GM10266 (cell line): ENCODE measurements at regions not wholly inside any gene's neighbourhood (a gene's known extent, or its start where the extent isn't known, plus 50 kb on each side); places are given as distances from the start of the nearest gene placed in this dataset.

Experiments used
- DNase-seq: peaks from one replicate; pipeline ENCODE4 v3.0.0; 2012; ENCODE audit errors: extremely low spot score
- TF ChIP-seq, protein P1 (sequence below): IDR thresholded peaks from 2 replicates; pipeline ENCODE4 v1.5.1; 2012; ENCODE audit warnings: mild to moderate bottlenecking, low read depth; ENCODE audit not compliant: control insufficient read depth, insufficient read depth; ENCODE audit errors: missing control alignments

DNA sequence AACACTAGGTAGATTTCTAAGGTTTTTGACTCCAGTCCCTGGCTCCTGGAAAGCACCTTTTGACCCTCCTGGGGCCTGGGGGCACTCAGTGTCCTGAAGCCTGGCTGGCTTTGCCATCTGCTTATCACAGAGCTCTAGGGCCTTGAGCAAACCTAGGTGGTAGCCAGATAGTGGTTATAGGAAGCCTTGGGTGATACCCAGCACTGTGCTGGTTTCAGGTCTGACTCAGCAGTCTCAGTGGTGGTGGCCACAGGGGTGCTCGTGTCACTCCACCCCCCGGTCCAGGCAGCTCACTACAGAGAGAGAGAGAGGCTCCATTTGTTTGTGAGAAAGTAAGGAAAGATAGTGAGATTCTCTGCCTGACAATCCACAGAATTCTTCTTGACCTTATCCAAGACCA lies 195.8 kb upstream of the ZFP42 start:
- TF ChIP-seq, protein P1, sequence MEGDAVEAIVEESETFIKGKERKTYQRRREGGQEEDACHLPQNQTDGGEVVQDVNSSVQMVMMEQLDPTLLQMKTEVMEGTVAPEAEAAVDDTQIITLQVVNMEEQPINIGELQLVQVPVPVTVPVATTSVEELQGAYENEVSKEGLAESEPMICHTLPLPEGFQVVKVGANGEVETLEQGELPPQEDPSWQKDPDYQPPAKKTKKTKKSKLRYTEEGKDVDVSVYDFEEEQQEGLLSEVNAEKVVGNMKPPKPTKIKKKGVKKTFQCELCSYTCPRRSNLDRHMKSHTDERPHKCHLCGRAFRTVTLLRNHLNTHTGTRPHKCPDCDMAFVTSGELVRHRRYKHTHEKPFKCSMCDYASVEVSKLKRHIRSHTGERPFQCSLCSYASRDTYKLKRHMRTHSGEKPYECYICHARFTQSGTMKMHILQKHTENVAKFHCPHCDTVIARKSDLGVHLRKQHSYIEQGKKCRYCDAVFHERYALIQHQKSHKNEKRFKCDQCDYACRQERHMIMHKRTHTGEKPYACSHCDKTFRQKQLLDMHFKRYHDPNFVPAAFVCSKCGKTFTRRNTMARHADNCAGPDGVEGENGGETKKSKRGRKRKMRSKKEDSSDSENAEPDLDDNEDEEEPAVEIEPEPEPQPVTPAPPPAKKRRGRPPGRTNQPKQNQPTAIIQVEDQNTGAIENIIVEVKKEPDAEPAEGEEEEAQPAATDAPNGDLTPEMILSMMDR: no peak
- no peak for DNase-seq

DNA sequence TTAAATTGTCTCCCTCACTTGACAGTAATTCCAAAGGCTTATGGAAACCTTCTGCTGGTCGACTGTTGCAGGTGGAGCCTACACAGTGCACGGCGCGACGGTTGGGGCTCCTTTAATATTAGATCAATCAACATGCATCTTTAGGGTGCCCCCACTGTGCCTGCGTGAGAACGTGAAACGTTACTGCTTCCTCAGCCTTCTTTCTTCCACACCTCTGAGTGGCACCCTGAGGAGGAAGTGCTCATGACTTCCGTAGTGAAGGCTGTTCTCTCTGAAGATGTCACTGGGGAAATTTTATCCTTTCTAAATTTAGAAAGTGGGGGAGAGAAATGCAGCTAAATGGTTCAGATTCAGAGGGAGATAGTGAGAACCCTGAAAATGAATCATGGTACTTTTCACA lies 184.0 kb upstream of the ZFP42 start:
- TF ChIP-seq, protein P1: no peak
- no peak for DNase-seq

DNA sequence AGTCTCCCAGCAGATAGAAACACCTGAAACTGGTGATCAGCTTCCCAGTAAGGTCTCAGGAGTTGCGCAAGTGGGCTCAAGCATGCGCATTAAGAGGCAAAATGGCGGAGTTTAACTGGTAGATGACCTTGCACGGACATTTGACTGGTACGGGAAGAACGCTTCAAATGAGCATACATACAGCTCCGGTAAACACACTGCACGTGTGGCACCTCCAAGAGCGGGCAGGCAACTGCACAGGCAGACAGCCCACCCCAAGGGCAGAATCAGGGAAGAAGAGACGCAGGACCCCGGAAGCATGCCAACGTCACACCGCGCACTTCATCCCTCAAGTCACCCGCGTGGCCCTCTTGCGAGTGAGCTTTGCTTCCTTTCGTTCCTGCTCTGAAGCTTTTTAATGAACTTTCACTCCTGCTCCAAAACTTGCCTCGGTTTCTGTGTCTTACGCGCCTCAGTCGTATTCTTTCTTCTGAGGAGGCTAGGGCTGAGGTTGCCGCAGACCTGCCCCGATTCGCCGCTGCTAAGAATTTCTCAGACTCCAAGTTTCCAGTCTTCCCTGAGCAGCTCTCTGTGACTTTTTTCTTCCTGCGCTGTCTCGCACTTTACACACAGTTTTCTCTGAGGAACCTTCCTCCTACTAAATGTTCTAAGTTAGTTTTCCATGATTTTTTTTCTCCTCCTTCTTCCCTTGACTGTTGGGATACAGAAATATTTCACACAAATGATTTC lies 180.7 kb upstream of the ZFP42 start:
- TF ChIP-seq, protein P1: no peak
- no peak for DNase-seq

DNA sequence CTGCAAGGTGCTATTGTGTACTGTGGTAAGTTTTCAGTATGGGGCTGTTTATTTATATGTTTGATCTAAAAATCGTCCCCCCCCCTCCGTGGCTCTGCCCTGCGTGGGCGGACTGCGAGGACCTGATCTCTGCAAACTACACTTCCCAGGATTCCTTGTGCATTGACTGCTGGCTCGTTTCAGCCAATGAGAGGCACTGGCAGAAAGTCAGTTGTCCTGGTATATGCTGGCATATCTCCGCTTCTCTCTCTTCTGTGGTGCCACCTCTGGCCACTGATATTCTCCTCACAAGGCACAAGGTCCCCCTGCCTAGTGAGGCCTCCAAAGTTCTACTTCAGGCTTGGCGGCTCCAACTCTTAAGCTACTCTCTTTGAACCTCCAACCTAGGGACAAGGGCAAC lies 168.8 kb upstream of the ZFP42 start:
- TF ChIP-seq, protein P1: no peak
- DNase-seq: no peak

DNA sequence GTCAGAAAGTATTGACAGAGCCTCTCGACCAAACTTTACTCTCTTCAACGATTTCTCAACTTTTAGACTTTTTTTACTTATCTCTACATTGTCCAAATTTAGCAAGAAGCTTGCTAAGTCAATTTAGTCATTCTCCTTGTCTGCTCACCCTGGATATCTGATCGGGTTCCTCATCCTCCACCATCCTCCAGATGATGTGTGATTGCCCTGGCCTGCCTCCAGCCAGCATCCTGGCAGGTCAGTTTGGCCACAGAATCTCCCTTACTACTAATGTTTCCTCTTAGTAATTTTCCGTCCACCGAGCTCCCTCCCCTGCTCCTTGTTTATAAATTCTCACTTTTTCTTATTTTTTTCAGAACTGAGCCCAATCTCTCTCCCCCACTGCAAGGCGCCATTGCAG lies 167.9 kb upstream of the ZFP42 start:
- no peak for DNase-seq
- TF ChIP-seq, protein P1: no peak

DNA sequence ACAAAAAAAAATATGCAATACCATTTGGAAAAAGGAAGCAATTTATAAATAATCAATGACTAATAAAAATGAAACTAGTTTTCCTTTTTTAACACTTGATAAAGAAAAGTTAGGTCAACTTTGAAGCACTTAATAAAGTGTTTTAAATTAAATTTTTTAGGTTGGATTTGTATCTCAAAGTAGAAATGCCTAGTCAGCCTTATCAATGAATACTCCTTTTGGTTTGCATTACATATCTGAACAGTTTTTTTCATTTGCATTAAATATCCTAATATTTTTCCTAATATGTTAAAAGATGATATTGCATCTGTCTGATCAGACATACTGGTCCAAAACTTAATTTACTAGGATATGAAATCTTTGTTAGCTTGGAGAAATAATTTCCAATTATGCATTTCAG lies 155.8 kb upstream of the ZFP42 start:
- DNase-seq: no peak
- TF ChIP-seq, protein P1: no peak

DNA sequence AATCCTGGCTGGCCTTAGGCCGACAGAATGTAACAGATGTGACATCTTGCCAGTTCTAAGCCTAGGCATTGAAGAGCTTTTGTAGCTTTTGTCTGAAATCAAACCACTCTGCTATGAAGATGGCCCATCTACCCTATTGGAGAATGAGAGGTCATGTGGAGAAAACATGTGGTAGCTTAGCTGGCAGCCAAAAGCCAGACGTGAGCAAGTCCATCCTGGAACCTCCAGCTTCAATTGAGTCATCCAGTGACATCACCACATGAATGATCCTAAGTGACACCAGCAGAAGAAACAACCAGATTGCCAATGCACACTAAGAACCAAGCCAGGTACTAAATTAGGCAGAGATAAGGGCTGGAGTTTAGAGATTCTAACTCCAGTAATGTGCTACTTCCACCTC lies 154.8 kb upstream of the ZFP42 start:
- no peak for DNase-seq
- TF ChIP-seq, protein P1: no peak
